A549 (cell line): ENCODE measurements at regions not wholly inside any gene's neighbourhood (a gene's known extent, or its start where the extent isn't known, plus 50 kb on each side); places are given as distances from the start of the nearest gene placed in this dataset.

Experiments
- HOXA7 ChIP-seq: fragments of 250-450 bp; sonication (Bioruptor Pico); IDR thresholded peaks from 2 replicates; pipeline ENCODE4 v1.5.0; 2020; ENCODE audit warnings: mild to moderate bottlenecking, moderate library complexity
- MAZ ChIP-seq: fragments of 150-350 bp; IDR thresholded peaks from 2 replicates; pipeline ENCODE4 v1.6.1; 2014; ENCODE audit warnings: antibody characterized with exemption, low read depth, low read length, borderline replicate concordance
- POLR2A ChIP-seq: IDR thresholded peaks from 2 replicates; pipeline ENCODE4 v1.6.1; 2012; ENCODE audit warnings: mild to moderate bottlenecking, low read length
- RFX5 ChIP-seq: fragments of 450-650 bp; IDR thresholded peaks from 2 replicates; pipeline ENCODE4 v1.7.1; 2014; ENCODE audit warnings: antibody characterized with exemption, mild to moderate bottlenecking, moderate library complexity
- TF ChIP-seq, protein P1 (sequence below): fragments of >200 bp; sonication (Bioruptor Twin); formaldehyde crosslinking; IDR thresholded peaks from 3 replicates; pipeline ENCODE4 v1.5.1; 2016

DNA sequence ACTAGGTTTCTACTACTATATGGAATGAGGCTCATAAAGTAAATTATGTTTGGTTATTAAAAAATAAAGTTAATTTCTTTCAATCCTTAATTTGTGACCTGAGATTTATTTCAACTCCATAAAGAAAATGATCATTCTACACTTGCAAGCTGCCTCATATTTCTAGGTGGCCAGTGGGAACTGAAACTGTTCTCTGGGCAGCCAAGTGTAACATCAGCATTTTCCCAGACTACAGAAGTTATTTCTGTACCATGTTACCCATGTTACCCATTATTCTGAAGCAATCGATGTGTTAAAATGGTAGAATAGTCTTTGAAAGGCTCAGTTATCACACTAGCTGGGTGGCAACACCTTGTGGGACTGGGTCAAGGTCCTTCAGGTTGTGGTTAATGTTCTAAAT is 139.3 kb upstream of the FBXO11 start:
- TF ChIP-seq HOXA7 = no peak
- no peak for TF ChIP-seq RFX5
- TF ChIP-seq MAZ = no peak
- TF ChIP-seq POLR2A = no peak
- TF ChIP-seq, protein P1, sequence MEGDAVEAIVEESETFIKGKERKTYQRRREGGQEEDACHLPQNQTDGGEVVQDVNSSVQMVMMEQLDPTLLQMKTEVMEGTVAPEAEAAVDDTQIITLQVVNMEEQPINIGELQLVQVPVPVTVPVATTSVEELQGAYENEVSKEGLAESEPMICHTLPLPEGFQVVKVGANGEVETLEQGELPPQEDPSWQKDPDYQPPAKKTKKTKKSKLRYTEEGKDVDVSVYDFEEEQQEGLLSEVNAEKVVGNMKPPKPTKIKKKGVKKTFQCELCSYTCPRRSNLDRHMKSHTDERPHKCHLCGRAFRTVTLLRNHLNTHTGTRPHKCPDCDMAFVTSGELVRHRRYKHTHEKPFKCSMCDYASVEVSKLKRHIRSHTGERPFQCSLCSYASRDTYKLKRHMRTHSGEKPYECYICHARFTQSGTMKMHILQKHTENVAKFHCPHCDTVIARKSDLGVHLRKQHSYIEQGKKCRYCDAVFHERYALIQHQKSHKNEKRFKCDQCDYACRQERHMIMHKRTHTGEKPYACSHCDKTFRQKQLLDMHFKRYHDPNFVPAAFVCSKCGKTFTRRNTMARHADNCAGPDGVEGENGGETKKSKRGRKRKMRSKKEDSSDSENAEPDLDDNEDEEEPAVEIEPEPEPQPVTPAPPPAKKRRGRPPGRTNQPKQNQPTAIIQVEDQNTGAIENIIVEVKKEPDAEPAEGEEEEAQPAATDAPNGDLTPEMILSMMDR = no peak
